H9 (cell line): ENCODE measurements at regions not wholly inside any gene's neighbourhood (a gene's known extent, or its start where the extent isn't known, plus 50 kb on each side); places are given as distances from the start of the nearest gene placed in this dataset.

ENCODE experiments used
- DNase-seq: peaks from one replicate; pipeline ENCODE4 v3.0.0-alpha.2; 2017
- H2AFZ ChIP-seq: one replicate; pipeline ENCODE4 v1.6.1; 2013; ENCODE audit warnings: mild to moderate bottlenecking, low read length, control low read depth, moderate library complexity
- H2AK5ac ChIP-seq: 2 replicates; pipeline ENCODE4 v1.6.1; 2013; ENCODE audit warnings: low read length, control low read depth, mixed read lengths; ENCODE audit not compliant: insufficient read length
- H2BK120ac ChIP-seq: one replicate; pipeline ENCODE4 v1.6.1; 2013; ENCODE audit warnings: low read depth, mild to moderate bottlenecking, low read length, control low read depth, inconsistent platforms; ENCODE audit not compliant: poor library complexity, severe bottlenecking
- H2BK12ac ChIP-seq: 2 replicates; pipeline ENCODE4 v1.6.1; 2013; ENCODE audit warnings: low read length, control low read depth, mixed read lengths, low read depth; ENCODE audit not compliant: insufficient read length
- H2BK15ac ChIP-seq: 2 replicates; pipeline ENCODE4 v1.6.1; 2013; ENCODE audit warnings: low read depth, low read length, control low read depth
- H2BK20ac ChIP-seq: one replicate; pipeline ENCODE4 v1.6.1; 2013; ENCODE audit warnings: low read depth, mild to moderate bottlenecking, low read length, control low read depth, inconsistent platforms; ENCODE audit not compliant: poor library complexity, severe bottlenecking
- H2BK5ac ChIP-seq: 2 replicates; pipeline ENCODE4 v1.6.1; 2013; ENCODE audit warnings: low read length, control low read depth, mixed read lengths; ENCODE audit not compliant: insufficient read length
- H3K14ac ChIP-seq: 2 replicates; pipeline ENCODE4 v1.6.1; 2013; ENCODE audit warnings: low read length, control low read depth; ENCODE audit not compliant: insufficient read depth
- H3K18ac ChIP-seq: 2 replicates; pipeline ENCODE4 v1.6.1; 2013; ENCODE audit warnings: low read depth, mild to moderate bottlenecking, mixed read lengths, low read length, control low read depth; ENCODE audit not compliant: insufficient read length
- H3K23ac ChIP-seq: 2 replicates; pipeline ENCODE4 v1.6.1; 2013; ENCODE audit warnings: low read length, control low read depth, mixed read lengths, low read depth; ENCODE audit not compliant: insufficient read length
- H3K23me2 ChIP-seq: 2 replicates; pipeline ENCODE4 v1.6.1; 2013; ENCODE audit warnings: low read depth, mild to moderate bottlenecking, mixed read lengths, low read length, control low read depth; ENCODE audit not compliant: insufficient read length, poor library complexity, severe bottlenecking
- H3K27ac ChIP-seq: 2 replicates; pipeline ENCODE4 v1.5.1; 2013; ENCODE audit warnings: low read length, control low read depth, mixed read lengths, low read depth; ENCODE audit not compliant: insufficient read length
- H3K27me3 ChIP-seq: 2 replicates; pipeline ENCODE4 v1.6.1; 2013; ENCODE audit warnings: low read length, control low read depth, inconsistent platforms; ENCODE audit not compliant: insufficient read depth
- H3K4ac ChIP-seq: 2 replicates; pipeline ENCODE4 v1.6.1; 2013; ENCODE audit warnings: low read depth, mild to moderate bottlenecking, control low read depth, inconsistent platforms, low read length, moderate library complexity
- H3K4me1 ChIP-seq: 2 replicates; pipeline ENCODE4 v1.6.1; 2013; ENCODE audit warnings: low read length, control low read depth, inconsistent platforms; ENCODE audit not compliant: insufficient read depth
- H3K4me2 ChIP-seq: 2 replicates; pipeline ENCODE4 v1.6.1; 2013; ENCODE audit warnings: low read length, control low read depth, mixed read lengths; ENCODE audit not compliant: insufficient read length, insufficient read depth
- H3K56ac ChIP-seq: 2 replicates; pipeline ENCODE4 v1.6.1; 2013; ENCODE audit warnings: low read depth, mild to moderate bottlenecking, mixed read lengths, low read length, control low read depth; ENCODE audit not compliant: insufficient read length
- H3K79me1 ChIP-seq: 2 replicates; pipeline ENCODE4 v1.6.1; 2013; ENCODE audit warnings: low read depth, mild to moderate bottlenecking, moderate library complexity, low read length, control low read depth, inconsistent platforms; ENCODE audit not compliant: insufficient read depth, poor library complexity, severe bottlenecking
- H3K79me2 ChIP-seq: 2 replicates; pipeline ENCODE4 v1.6.1; 2013; ENCODE audit warnings: low read length, control low read depth, inconsistent platforms; ENCODE audit not compliant: insufficient read depth
- H3K9ac ChIP-seq: 2 replicates; pipeline ENCODE4 v1.6.1; 2013; ENCODE audit warnings: low read length, control low read depth, mixed read lengths; ENCODE audit not compliant: insufficient read length; ENCODE audit errors: extremely low read depth
- H3K9me3 ChIP-seq: one replicate; pipeline ENCODE4 v1.6.1; 2013; ENCODE audit warnings: low read depth, low read length, inconsistent platforms; ENCODE audit not compliant: control insufficient read depth
- H3T11ph ChIP-seq: one replicate; pipeline ENCODE4 v1.6.1; 2013; ENCODE audit warnings: mild to moderate bottlenecking, low read length, control low read depth, inconsistent platforms
- H4K20me1 ChIP-seq: one replicate; pipeline ENCODE4 v1.6.1; 2013; ENCODE audit not compliant: control insufficient read depth, insufficient read length, insufficient read depth
- H4K5ac ChIP-seq: 2 replicates; pipeline ENCODE4 v1.6.1; 2013; ENCODE audit warnings: low read depth, mild to moderate bottlenecking, mixed read lengths, low read length, control low read depth; ENCODE audit not compliant: insufficient read length
- H4K8ac ChIP-seq: replicated peaks from 2 replicates; pipeline ENCODE4 v1.6.1; 2013; ENCODE audit warnings: low read length, control low read depth, mixed read lengths, low read depth; ENCODE audit not compliant: insufficient read length
- H4K91ac ChIP-seq: 2 replicates; pipeline ENCODE4 v1.6.1; 2013; ENCODE audit warnings: low read depth, mild to moderate bottlenecking, moderate library complexity, mixed read lengths, low read length, control low read depth; ENCODE audit not compliant: insufficient read length
- H3K27ac Mint-ChIP-seq, 3 experiments: 2 replicates in 2 of 3; 3 replicates in 1 of 3; pipeline ENCODE4 v1.8.0; 2020 to 2021; ENCODE audit warnings: mixed read lengths in 3 of 3, mild to moderate bottlenecking in 1 of 3, moderate library complexity in 1 of 3
- H3K27me3 Mint-ChIP-seq: 2 replicates; pipeline ENCODE4 v1.8.0; 2021; ENCODE audit warnings: low read depth, mild to moderate bottlenecking, moderate library complexity, mixed read lengths
- H3K36me3 Mint-ChIP-seq, 3 experiments: 2 replicates in 2 of 3; 3 replicates in 1 of 3; pipeline ENCODE4 v1.8.0; 2020 to 2021; ENCODE audit warnings: low read depth in 3 of 3, mixed read lengths in 3 of 3; ENCODE audit not compliant: insufficient read depth in 1 of 3
- H3K4me1 Mint-ChIP-seq, 2 experiments: 2 replicates each; pipeline ENCODE4 v1.8.0; 2020; ENCODE audit warnings: mixed read lengths in 2 of 2
- H3K4me3 Mint-ChIP-seq, 2 experiments: 2 replicates in 1 of 2; 3 replicates in 1 of 2; pipeline ENCODE4 v1.8.0; 2020 to 2021; ENCODE audit warnings: mild to moderate bottlenecking in 2 of 2, mixed read lengths in 2 of 2, moderate library complexity in 1 of 2
- H3K9me3 Mint-ChIP-seq, 2 experiments: 2 replicates in 1 of 2; 3 replicates in 1 of 2; pipeline ENCODE4 v1.8.0; 2020; ENCODE audit warnings: mild to moderate bottlenecking in 2 of 2, mixed read lengths in 2 of 2, moderate library complexity in 1 of 2
- WGBS: extraction: QIAGEN DNeasy Blood & Tissue Kit; methylation state at CpG from one replicate; pipeline ENCODE4 v1.1.7; 2013; ENCODE audit warnings: missing lambda C conversion rate, low lambda C conversion rate, mixed read lengths; ENCODE audit not compliant: insufficient read length; ENCODE audit errors: extremely low coverage; 5-methylcytosine and 5-hydroxymethylcytosine counted together
- TF ChIP-seq, protein P1 (sequence below): fragments of 200-600 bp; sonication (generic); conservative IDR thresholded peaks from 3 replicates; pipeline ENCODE4 v1.8.0; 2021; ENCODE audit warnings: antibody characterized with exemption, mild to moderate bottlenecking

DNA sequence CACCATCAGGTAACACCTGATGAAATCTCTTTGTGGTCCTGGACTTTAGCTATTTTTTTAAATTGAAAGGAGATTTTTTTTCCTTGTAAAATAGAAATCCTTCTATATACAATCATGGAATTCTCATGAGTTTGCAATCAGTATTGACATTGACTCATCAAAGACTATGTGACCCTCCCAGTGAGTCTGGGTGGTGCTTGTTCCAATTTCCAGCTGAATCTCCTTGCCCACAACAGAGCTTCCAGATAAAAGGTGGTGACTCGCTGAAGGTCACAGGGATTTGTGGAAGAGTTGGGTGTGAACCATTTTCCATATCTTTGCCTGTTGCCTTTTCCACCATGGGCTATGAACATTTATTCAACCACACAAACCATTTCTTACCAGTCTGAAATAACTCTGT is 486.6 kb downstream of the AJAP1 start:
- Histone ChIP-seq H2BK120ac (no peak overlapping the region), H3K9ac (no peak overlapping the region), H3K79me2 (no peaks in the 10 kb centered on the region), H2AFZ (no peak overlapping the region), H3T11ph (no peak overlapping the region), H2BK20ac (no peak overlapping the region), H3K4me1 (no peaks in the 10 kb centered on the region), H3K27me3 (no peaks in the 10 kb centered on the region; the same call in 1 of the 2 replicates), H3K14ac (no peak overlapping the region), H3K4ac (no peak overlapping the region), H2BK12ac (no peak overlapping the region), H3K79me1 (no peaks in the 10 kb centered on the region), H4K8ac (no peak overlapping the region), H2AK5ac (no peak overlapping the region), H3K9me3 (no peaks in the 10 kb centered on the region), H3K4me2 (no peak overlapping the region), H3K23me2 (no peaks in the 10 kb centered on the region), H4K91ac (no peak overlapping the region), H2BK5ac (no peak overlapping the region), H4K5ac (no peak overlapping the region), H3K18ac (no peak overlapping the region), H3K23ac (no peak overlapping the region), H4K20me1 (no peaks in the 10 kb centered on the region), H3K56ac (no peak overlapping the region), H2BK15ac (no peak overlapping the region), H3K27ac (no peak overlapping the region)
- no peak overlapping the region for H3K4me3 Mint-ChIP-seq
- no peaks in the 10 kb centered on the region for H3K36me3 Mint-ChIP-seq
- H3K9me3 Mint-ChIP-seq, result no peaks in the 10 kb centered on the region
- peaks cover 10 to 14% of the 10 kb centered on the region in 2 experiments for H3K4me1 Mint-ChIP-seq
- TF ChIP-seq, protein P1, sequence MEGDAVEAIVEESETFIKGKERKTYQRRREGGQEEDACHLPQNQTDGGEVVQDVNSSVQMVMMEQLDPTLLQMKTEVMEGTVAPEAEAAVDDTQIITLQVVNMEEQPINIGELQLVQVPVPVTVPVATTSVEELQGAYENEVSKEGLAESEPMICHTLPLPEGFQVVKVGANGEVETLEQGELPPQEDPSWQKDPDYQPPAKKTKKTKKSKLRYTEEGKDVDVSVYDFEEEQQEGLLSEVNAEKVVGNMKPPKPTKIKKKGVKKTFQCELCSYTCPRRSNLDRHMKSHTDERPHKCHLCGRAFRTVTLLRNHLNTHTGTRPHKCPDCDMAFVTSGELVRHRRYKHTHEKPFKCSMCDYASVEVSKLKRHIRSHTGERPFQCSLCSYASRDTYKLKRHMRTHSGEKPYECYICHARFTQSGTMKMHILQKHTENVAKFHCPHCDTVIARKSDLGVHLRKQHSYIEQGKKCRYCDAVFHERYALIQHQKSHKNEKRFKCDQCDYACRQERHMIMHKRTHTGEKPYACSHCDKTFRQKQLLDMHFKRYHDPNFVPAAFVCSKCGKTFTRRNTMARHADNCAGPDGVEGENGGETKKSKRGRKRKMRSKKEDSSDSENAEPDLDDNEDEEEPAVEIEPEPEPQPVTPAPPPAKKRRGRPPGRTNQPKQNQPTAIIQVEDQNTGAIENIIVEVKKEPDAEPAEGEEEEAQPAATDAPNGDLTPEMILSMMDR, result no peak
- DNase-seq, result no peak
- no peak overlapping the region for H3K27ac Mint-ChIP-seq
- no CpG with 5 or more reads among the region's 1 CpG for WGBS
- peaks cover 18% of the 10 kb centered on the region for H3K27me3 Mint-ChIP-seq
